Esophagus muscularis mucosa (tissue), 4 donors: ENCODE measurements at regions not wholly inside any gene's neighbourhood (a gene's known extent, or its start where the extent isn't known, plus 50 kb on each side); places are given as distances from the start of the nearest gene placed in this dataset.

Experiments used
- DNase-seq: peaks from one replicate; pipeline ENCODE4 v3.0.0-alpha.2; 2017; ENCODE audit errors: extremely low spot score
- H3K27ac ChIP-seq, 4 donors: fragments of 200-600 bp; sonication (generic); replicated peaks in 1 of 4; 1 replicate in 3 of 4; 2 replicates in 1 of 4; pipeline ENCODE4 v1.5.1; 2016 to 2019; ENCODE audit warnings: mild to moderate bottlenecking in 1 of 4
- H3K27me3 ChIP-seq, 4 donors: fragments of 200-600 bp; sonication (generic); one replicate each; pipeline versions ENCODE4 v1.5.1 to v1.6.0; 2016 to 2019
- H3K36me3 ChIP-seq, 4 donors: fragments of 200-600 bp; sonication (generic); one replicate each; pipeline ENCODE4 v1.5.1; 2016 to 2019
- H3K4me1 ChIP-seq, 4 donors: fragments of 200-600 bp; sonication (generic); one replicate each; pipeline ENCODE4 v1.5.1; 2016 to 2019
- H3K4me3 ChIP-seq, 4 donors: fragments of 200-600 bp; sonication (generic); 1 replicate in 2 of 4; 2 replicates in 2 of 4; pipeline ENCODE4 v1.5.1; 2016 to 2019; ENCODE audit warnings: mild to moderate bottlenecking in 4 of 4, moderate library complexity in 1 of 4
- H3K9me3 ChIP-seq, 4 donors: fragments of 200-600 bp; sonication (generic); 1 replicate in 3 of 4; 2 replicates in 1 of 4; pipeline ENCODE4 v1.5.1; 2016 to 2019
- EP300 ChIP-seq: sonication (generic); formaldehyde crosslinking; IDR thresholded peaks from one replicate; pipeline ENCODE4 v1.6.1; 2017; ENCODE audit warnings: antibody characterized with exemption
- POLR2A ChIP-seq: fragments of 450-650 bp; IDR thresholded peaks from one replicate; pipeline ENCODE4 v1.6.1; 2017; ENCODE audit warnings: antibody characterized with exemption, moderate library complexity, mild to moderate bottlenecking, low read depth
- POLR2AphosphoS5 ChIP-seq, 2 donors: sonication (generic); formaldehyde crosslinking; IDR thresholded peaks; one replicate each; pipeline ENCODE4 v1.6.1; 2017; ENCODE audit warnings: antibody characterized with exemption in 2 of 2
- WGBS: methylation state at CpG from one replicate; pipeline ENCODE4 v1.1.5; 2018; 5-methylcytosine and 5-hydroxymethylcytosine counted together
- intact Hi-C: fragments of 100-400 bp; cut with DNase I; formaldehyde crosslinking; loops from one replicate; pipeline ENCODE4 v1.15.1; 2023
- TF ChIP-seq, protein P1 (sequence below), 3 experiments: fragments of 200-600 bp in 2 of 3; fragments of 450-650 bp in 1 of 3; sonication (generic) in 2 of 3; IDR thresholded peaks; one replicate each; pipeline ENCODE4 v1.5.1; 2017 to 2019; ENCODE audit warnings: antibody characterized with exemption in 3 of 3, mild to moderate bottlenecking in 2 of 3, moderate library complexity in 1 of 3

DNA sequence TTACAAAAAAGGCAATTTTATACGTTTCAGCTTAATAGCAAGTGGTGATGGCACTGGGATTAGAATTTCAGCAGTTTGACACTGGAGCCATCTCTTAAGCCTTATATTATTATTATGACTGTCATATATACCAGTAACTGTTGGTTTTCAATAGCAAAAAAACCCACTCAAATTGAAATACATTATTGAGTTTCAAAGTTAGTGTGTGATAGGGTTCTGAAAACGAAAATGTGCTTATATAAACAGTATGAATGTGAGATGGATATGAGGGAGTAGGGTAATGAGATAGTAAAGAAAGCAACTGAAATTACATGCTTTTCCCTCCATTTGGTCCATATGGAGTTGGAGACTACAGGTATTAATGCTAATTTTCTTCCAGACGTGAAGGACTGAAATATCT lies 68.6 kb upstream of the ACTBL2 start:
- Histone ChIP-seq H3K4me3 (no peak overlapping the region), H3K9me3 (peaks cover 0 to 8% (median 0%) of the 10 kb centered on the region in 4 donors), H3K27me3 (no peaks in the 10 kb centered on the region), H3K36me3 (no peaks in the 10 kb centered on the region), H3K4me1 (no peaks in the 10 kb centered on the region), H3K27ac (no peak overlapping the region)
- intact Hi-C loops = no loop called here
- TF ChIP-seq, protein P1, sequence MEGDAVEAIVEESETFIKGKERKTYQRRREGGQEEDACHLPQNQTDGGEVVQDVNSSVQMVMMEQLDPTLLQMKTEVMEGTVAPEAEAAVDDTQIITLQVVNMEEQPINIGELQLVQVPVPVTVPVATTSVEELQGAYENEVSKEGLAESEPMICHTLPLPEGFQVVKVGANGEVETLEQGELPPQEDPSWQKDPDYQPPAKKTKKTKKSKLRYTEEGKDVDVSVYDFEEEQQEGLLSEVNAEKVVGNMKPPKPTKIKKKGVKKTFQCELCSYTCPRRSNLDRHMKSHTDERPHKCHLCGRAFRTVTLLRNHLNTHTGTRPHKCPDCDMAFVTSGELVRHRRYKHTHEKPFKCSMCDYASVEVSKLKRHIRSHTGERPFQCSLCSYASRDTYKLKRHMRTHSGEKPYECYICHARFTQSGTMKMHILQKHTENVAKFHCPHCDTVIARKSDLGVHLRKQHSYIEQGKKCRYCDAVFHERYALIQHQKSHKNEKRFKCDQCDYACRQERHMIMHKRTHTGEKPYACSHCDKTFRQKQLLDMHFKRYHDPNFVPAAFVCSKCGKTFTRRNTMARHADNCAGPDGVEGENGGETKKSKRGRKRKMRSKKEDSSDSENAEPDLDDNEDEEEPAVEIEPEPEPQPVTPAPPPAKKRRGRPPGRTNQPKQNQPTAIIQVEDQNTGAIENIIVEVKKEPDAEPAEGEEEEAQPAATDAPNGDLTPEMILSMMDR (IDR thresholded peaks at IDR 0.05) = no peak
- TF ChIP-seq POLR2A (no peak), EP300 (no peak), POLR2AphosphoS5 (IDR thresholded peaks at IDR 0.05) (no peak)
- WGBS = 68% methylated on average over 3 of the region's 3 CpGs
- no peak for DNase-seq

DNA sequence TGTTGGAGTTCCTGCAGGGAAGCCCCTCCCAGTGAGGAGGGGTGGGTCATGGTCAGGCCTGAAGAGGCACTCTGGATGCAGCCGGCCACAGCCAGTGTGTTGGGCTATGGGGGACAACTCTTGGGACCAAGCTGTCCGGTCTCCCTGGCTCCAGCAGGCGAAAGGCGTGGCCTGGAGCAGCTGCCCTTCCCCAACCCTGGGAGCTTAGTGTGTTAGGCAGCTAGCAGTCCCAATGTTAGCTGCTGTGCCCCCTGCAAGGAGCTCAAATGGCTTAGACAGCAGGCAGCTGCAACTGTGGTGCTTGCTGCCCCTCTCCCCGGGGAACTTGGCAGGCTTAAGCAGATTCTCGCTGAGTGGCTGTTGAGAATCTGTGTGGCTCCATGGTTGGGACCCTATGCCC lies 67.5 kb upstream of the ACTBL2 start:
- Histone ChIP-seq H3K9me3 (peaks cover 0 to 8% (median 0%) of the 10 kb centered on the region in 4 donors), H3K27me3 (no peaks in the 10 kb centered on the region), H3K27ac (no peak overlapping the region), H3K4me1 (no peaks in the 10 kb centered on the region), H3K4me3 (no peak overlapping the region), H3K36me3 (no peaks in the 10 kb centered on the region)
- DNase-seq = no peak
- TF ChIP-seq, protein P1 (IDR thresholded peaks at IDR 0.05) = no peak
- TF ChIP-seq POLR2AphosphoS5 (IDR thresholded peaks at IDR 0.05) (no peak), EP300 (no peak), POLR2A (no peak)
- intact Hi-C loops = no loop called here
- WGBS = 90% methylated on average over 2 of the region's 6 CpGs

DNA sequence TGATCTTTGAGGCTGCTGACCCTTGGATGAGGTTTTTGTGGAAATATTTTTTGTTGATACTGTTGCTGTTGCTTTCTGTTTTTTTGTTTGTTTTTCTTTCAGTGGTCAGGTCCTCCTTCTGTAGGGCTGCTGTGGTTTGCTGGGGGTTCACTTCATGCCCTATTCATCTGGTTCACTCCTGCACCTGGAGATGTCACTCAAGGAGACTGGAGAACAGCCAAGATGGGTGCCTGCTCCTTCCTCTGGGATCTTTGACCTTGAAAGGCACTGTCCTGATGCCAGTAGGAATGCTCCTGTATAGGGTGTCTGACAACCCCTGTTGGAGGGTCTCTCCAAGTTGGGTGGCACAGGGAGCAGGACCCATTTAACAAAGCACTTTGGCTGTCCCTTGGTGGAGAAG lies 67.0 kb upstream of the ACTBL2 start:
- no peak overlapping the region for H3K27ac ChIP-seq
- TF ChIP-seq EP300 = no peak
- no peak for TF ChIP-seq POLR2A
- TF ChIP-seq, protein P1 (IDR thresholded peaks at IDR 0.05) = no peak
- no peak for TF ChIP-seq POLR2AphosphoS5 (IDR thresholded peaks at IDR 0.05)

DNA sequence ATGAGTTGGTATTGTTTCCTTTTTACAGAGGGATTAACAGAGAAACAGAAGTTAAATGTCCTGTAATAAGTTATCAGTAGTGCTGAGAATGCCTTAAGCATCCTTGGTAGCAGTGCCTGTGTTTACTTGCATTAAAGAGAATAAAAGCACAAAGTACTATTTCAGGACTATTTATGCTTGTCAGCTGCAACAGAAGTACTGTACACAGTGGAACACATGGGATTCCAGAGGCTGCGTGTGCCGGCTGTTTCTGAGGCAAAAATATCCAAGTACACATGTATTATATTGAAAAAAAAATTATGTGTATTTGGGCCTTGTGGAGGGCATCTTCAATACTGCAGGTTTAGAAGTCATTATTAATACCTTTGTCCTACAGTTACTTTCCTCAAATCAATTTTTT lies 58.2 kb upstream of the ACTBL2 start:
- Histone ChIP-seq H3K4me1 (no peaks in the 10 kb centered on the region), H3K4me3 (no peak overlapping the region), H3K27me3 (no peaks in the 10 kb centered on the region), H3K9me3 (no peaks in the 10 kb centered on the region), H3K36me3 (no peaks in the 10 kb centered on the region), H3K27ac (no peak overlapping the region)
- DNase-seq = no peak
- TF ChIP-seq, protein P1 (IDR thresholded peaks at IDR 0.05) = no peak
- no peak for TF ChIP-seq POLR2AphosphoS5 (IDR thresholded peaks at IDR 0.05)
- TF ChIP-seq POLR2A = no peak
- TF ChIP-seq EP300 = no peak
- 59% methylated on average over 2 of the region's 2 CpGs for WGBS
- intact Hi-C loops = no loop called here

More for the DNA sequence above, 67.0 kb upstream of the ACTBL2 start:
- DNase-seq = no peak
- intact Hi-C loops = no loop called here
- Histone ChIP-seq H3K4me3 (no peak overlapping the region), H3K27me3 (no peaks in the 10 kb centered on the region), H3K4me1 (no peaks in the 10 kb centered on the region), H3K9me3 (peaks cover 0 to 8% (median 0%) of the 10 kb centered on the region in 4 donors), H3K36me3 (no peaks in the 10 kb centered on the region)

DNA sequence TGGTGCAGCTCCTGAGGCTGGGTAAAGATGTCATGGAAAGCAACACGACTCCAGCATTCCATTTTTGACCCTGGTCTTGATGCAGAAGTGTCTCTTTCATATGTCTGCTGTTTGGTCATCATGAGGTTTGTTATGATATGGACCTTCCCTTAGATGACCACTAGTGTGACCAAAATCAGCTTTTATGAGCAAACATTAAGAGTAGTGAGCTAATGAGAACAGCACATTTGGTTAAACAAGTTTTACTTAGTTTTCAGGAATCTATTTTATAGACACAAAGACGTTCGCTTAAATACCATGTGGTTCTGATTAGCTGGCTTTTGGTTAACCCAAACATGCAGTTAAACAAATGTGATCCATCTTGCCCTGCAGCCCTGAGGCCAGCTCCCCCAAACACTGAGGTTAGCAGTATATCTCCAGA lies 56.7 kb upstream of the ACTBL2 start:
- no peaks in the 10 kb centered on the region for H3K4me1 ChIP-seq
- H3K27ac ChIP-seq = no peak overlapping the region
- intact Hi-C loops = no loop called here
- no peaks in the 10 kb centered on the region for H3K9me3 ChIP-seq
- TF ChIP-seq POLR2A = no peak
- no peak for TF ChIP-seq POLR2AphosphoS5 (IDR thresholded peaks at IDR 0.05)
- TF ChIP-seq EP300 = no peak
- TF ChIP-seq, protein P1 (IDR thresholded peaks at IDR 0.05) = no peak
- no peak overlapping the region for H3K4me3 ChIP-seq
- H3K36me3 ChIP-seq = no peaks in the 10 kb centered on the region
- WGBS = 48% methylated on average over 3 of the region's 3 CpGs
- no peaks in the 10 kb centered on the region for H3K27me3 ChIP-seq
- no peak for DNase-seq
